ENCODE measurements at regions not wholly inside any gene's neighbourhood (a gene's known extent, or its start where the extent isn't known, plus 50 kb on each side); places are given as distances from the start of the nearest gene placed in this dataset.

- 18 to 56% (median 49%) methylated on average over 1 of the region's 1 CpG for WGBS, 4 donors
- H3K4me3 ChIP-seq = no peak overlapping the region
- intact Hi-C loops (cut with DNase I) = no loop called here
- TF ChIP-seq CTCF (IDR thresholded peaks at IDR 0.05) (no peak), POLR2A (IDR thresholded peaks at IDR 0.05) (no peak)
- H3K27ac ChIP-seq = no peak overlapping the region
- no peaks in the 10 kb centered on the region for H3K27me3 ChIP-seq
- no peaks in the 10 kb centered on the region for H3K4me1 ChIP-seq (replicated peaks in 1 of 2)
- DNase-seq = no peak
- H3K36me3 ChIP-seq (replicated peaks in 1 of 2) = no peaks in the 10 kb centered on the region
- no peaks in the 10 kb centered on the region for H3K9me3 ChIP-seq (replicated peaks in 1 of 3)
Observed at GRCh38 chr1:217311766-217312165, 319.1 kb downstream of the GPATCH2 start.

GRCh38 chr1:217311269-217311668 is 319.6 kb downstream of the GPATCH2 start:
- DNase-seq = no peak
- 76 to 90% (median 84%) methylated on average over 2 of the region's 2 CpGs for WGBS, 4 donors
- H3K36me3 ChIP-seq (replicated peaks in 1 of 2) = no peaks in the 10 kb centered on the region
- no peak overlapping the region for H3K27ac ChIP-seq
- intact Hi-C loops (cut with DNase I) = no loop called here
- H3K4me1 ChIP-seq (replicated peaks in 1 of 2) = no peaks in the 10 kb centered on the region
- no peak overlapping the region for H3K4me3 ChIP-seq
- H3K27me3 ChIP-seq = no peaks in the 10 kb centered on the region
- TF ChIP-seq CTCF (IDR thresholded peaks at IDR 0.05) (no peak), POLR2A (IDR thresholded peaks at IDR 0.05) (no peak)
- H3K9me3 ChIP-seq (replicated peaks in 1 of 3) = no peaks in the 10 kb centered on the region

GRCh38 chr1:217281332-217281731 is 349.6 kb downstream of the GPATCH2 start:
- H3K4me3 ChIP-seq = no peak overlapping the region
- H3K27ac ChIP-seq = no peak overlapping the region
- TF ChIP-seq POLR2A (IDR thresholded peaks at IDR 0.05) (no peak), CTCF (IDR thresholded peaks at IDR 0.05) (no peak)
- no peak for DNase-seq
- H3K4me1 ChIP-seq (replicated peaks in 1 of 2) = no peaks in the 10 kb centered on the region
- intact Hi-C loops (cut with DNase I) = no loop called here
- WGBS, 4 donors = 36 to 73% (median 51%) methylated on average over 1 of the region's 1 CpG
- no peaks in the 10 kb centered on the region for H3K9me3 ChIP-seq (replicated peaks in 1 of 3)
- no peaks in the 10 kb centered on the region for H3K27me3 ChIP-seq
- no peaks in the 10 kb centered on the region for H3K36me3 ChIP-seq (replicated peaks in 1 of 2)

GRCh38 chr1:217275655-217276398 is 355.1 kb downstream of the GPATCH2 start:
- Histone ChIP-seq H3K27ac (no peak overlapping the region), H3K4me3 (no peak overlapping the region), H3K9me3 (replicated peaks in 1 of 3) (no peaks in the 10 kb centered on the region), H3K4me1 (replicated peaks in 1 of 2) (no peaks in the 10 kb centered on the region), H3K36me3 (replicated peaks in 1 of 2) (no peaks in the 10 kb centered on the region), H3K27me3 (no peaks in the 10 kb centered on the region)
- no peak for DNase-seq
- TF ChIP-seq POLR2A (IDR thresholded peaks at IDR 0.05) = no peak
- no peak for TF ChIP-seq CTCF (IDR thresholded peaks at IDR 0.05)
- 53 to 66% (median 60%) methylated on average over 6 of the region's 6 CpGs for WGBS, 4 donors
- intact Hi-C loops (cut with DNase I) = no loop called here

Data from adrenal gland (tissue), 9 donors.